Endothelial cell of umbilical vein (primary cell): ENCODE measurements at regions not wholly inside any gene's neighbourhood (a gene's known extent, or its start where the extent isn't known, plus 50 kb on each side); places are given as distances from the start of the nearest gene placed in this dataset.

Experiments used
- BruUV-seq: library from RNA; stranded (reverse); fragments of 400-500 nt; replicated peaks from 2 replicates; lab custom pipeline; 2021; lab: Mats Ljungman, UMichigan
- CTCF ChIA-PET: fragments of 300-600, 350-600 bp; sonication (Branson Sonifier 250); formaldehyde crosslinking; loops from one replicate; lab custom pipeline; 2021; ENCODE audit warnings: antibody characterized with exemption, inconsistent platforms; lab: Charles Lee
- POLR2A ChIA-PET: fragments of 300-600, 350-600 bp; sonication (Branson Sonifier 250); formaldehyde crosslinking; loops from one replicate; lab custom pipeline; 2021; ENCODE audit warnings: antibody characterized with exemption, inconsistent platforms; lab: Charles Lee
- DNase-seq: peaks from one replicate; pipeline ENCODE4 v3.0.0-alpha.2; 2011; ENCODE audit warnings: low read depth, low spot score
- FAIRE-seq: peaks from 2 replicates; lab custom pipeline; 2011; peaks lifted over from hg19 to GRCh38; lab: Jason Lieb, UNC
- H2AFZ ChIP-seq: 2 replicates; pipeline ENCODE4 v1.6.0; 2012; ENCODE audit warnings: low read depth, low read length, control low read depth, inconsistent platforms
- H3K27ac ChIP-seq: 2 replicates; pipeline ENCODE4 v1.5.1; 2011; ENCODE audit warnings: low read depth, mild to moderate bottlenecking, control low read depth, low read length, moderate library complexity; ENCODE audit not compliant: insufficient read depth
- H3K27me3 ChIP-seq, 2 experiments: 2 replicates each; pipeline versions ENCODE4 v1.6.0 to v1.6.1; 2011; ENCODE audit warnings: low read length in 2 of 2, mixed read lengths in 1 of 2; ENCODE audit not compliant: control insufficient read depth in 2 of 2, insufficient read depth in 2 of 2
- H3K36me3 ChIP-seq, 2 experiments: 2 replicates in 1 of 2; 3 replicates in 1 of 2; pipeline ENCODE4 v1.5.1; 2011; ENCODE audit warnings: low read length in 2 of 2, mild to moderate bottlenecking in 1 of 2, moderate library complexity in 1 of 2; ENCODE audit not compliant: control insufficient read depth in 2 of 2, insufficient read depth in 2 of 2; ENCODE audit errors: extremely low read depth in 1 of 2
- H3K4me1 ChIP-seq: 3 replicates; pipeline ENCODE4 v1.5.1; 2011; ENCODE audit warnings: mild to moderate bottlenecking, low read length; ENCODE audit not compliant: control insufficient read depth, insufficient read depth; ENCODE audit errors: extremely low read depth
- H3K4me2 ChIP-seq: 2 replicates; pipeline ENCODE4 v1.6.1; 2011; ENCODE audit warnings: low read length, control low read depth, mixed read lengths; ENCODE audit not compliant: insufficient read depth
- H3K4me3 ChIP-seq, 3 experiments: fragments of 200-600 bp in 1 of 3; sonication (generic), shearing (Covaris generic) in 1 of 3; replicated peaks in 1 of 3; 2 replicates each; pipeline ENCODE4 v1.5.1; 2011 to 2016; ENCODE audit warnings: control low read depth in 3 of 3, low read length in 3 of 3, mild to moderate bottlenecking in 2 of 3, inconsistent platforms in 1 of 3, low read depth in 1 of 3, moderate library complexity in 1 of 3; ENCODE audit not compliant: insufficient read depth in 1 of 3
- H3K79me2 ChIP-seq: 2 replicates; pipeline ENCODE4 v1.6.0; 2012; ENCODE audit warnings: low read length, inconsistent platforms; ENCODE audit not compliant: control insufficient read depth, insufficient read depth
- H3K9ac ChIP-seq: replicated peaks from 2 replicates; pipeline ENCODE3; 2011; ENCODE audit warnings: low read length, control low read depth; ENCODE audit not compliant: insufficient read depth; ENCODE audit errors: extremely low read depth
- H3K9me1 ChIP-seq: replicated peaks from 3 replicates; pipeline ENCODE4 v1.6.0; 2011; ENCODE audit warnings: mild to moderate bottlenecking, low read length; ENCODE audit not compliant: control insufficient read depth, insufficient read depth; ENCODE audit errors: extremely low read depth
- H3K9me3 ChIP-seq: replicated peaks from 2 replicates; pipeline ENCODE4 v1.5.1; 2012; ENCODE audit warnings: low read length, inconsistent platforms; ENCODE audit not compliant: control insufficient read depth, insufficient read depth
- H4K20me1 ChIP-seq: replicated peaks from 2 replicates; pipeline ENCODE3; 2011; ENCODE audit warnings: mild to moderate bottlenecking, low read length; ENCODE audit not compliant: control insufficient read depth, insufficient read depth; ENCODE audit errors: extremely low read depth
- CTCF ChIP-seq, 2 donors: IDR thresholded peaks; 1 replicate in 1 of 2; 2 replicates in 1 of 2; pipeline ENCODE4 v1.5.1; 2011; ENCODE audit warnings: low read length in 2 of 2, mild to moderate bottlenecking in 2 of 2, moderate library complexity in 2 of 2, control low read depth in 1 of 2, inconsistent platforms in 1 of 2, low read depth in 1 of 2; ENCODE audit not compliant: insufficient read depth in 1 of 2; ENCODE audit errors: extremely low read depth in 1 of 2
- EZH2 ChIP-seq: IDR thresholded peaks from 2 replicates; pipeline ENCODE4 v1.6.1; 2012; ENCODE audit warnings: borderline replicate concordance, low read depth, mild to moderate bottlenecking, moderate library complexity, low read length, inconsistent platforms; ENCODE audit not compliant: severe bottlenecking
- FOS ChIP-seq: IDR thresholded peaks from 2 replicates; pipeline ENCODE4 v1.6.1; 2011; ENCODE audit warnings: mild to moderate bottlenecking, low read length, moderate library complexity, borderline replicate concordance; ENCODE audit not compliant: insufficient read depth
- GATA2 ChIP-seq: IDR thresholded peaks from 2 replicates; pipeline ENCODE4 v1.7.0; 2011; ENCODE audit warnings: low read depth, mild to moderate bottlenecking, moderate library complexity, mixed read lengths, low read length; ENCODE audit not compliant: insufficient read length, insufficient read depth
- JUN ChIP-seq: IDR thresholded peaks from 2 replicates; pipeline ENCODE4 v1.6.1; 2011; ENCODE audit warnings: borderline replicate concordance, low read depth; ENCODE audit not compliant: insufficient read length, insufficient read depth
- MAX ChIP-seq: IDR thresholded peaks from 2 replicates; pipeline ENCODE4 v1.6.1; 2011; ENCODE audit not compliant: insufficient read depth, insufficient read length
- MYC ChIP-seq: IDR thresholded peaks from one replicate; pipeline ENCODE4 v1.6.1; 2011; ENCODE audit warnings: mild to moderate bottlenecking, low read depth, low read length
- POLR2A ChIP-seq: IDR thresholded peaks from 2 replicates; pipeline ENCODE4 v1.6.1; 2012; ENCODE audit warnings: low read depth, mild to moderate bottlenecking, control low read depth, low read length
- POLR2AphosphoS5 ChIP-seq: IDR thresholded peaks from 2 replicates; pipeline ENCODE4 v1.6.1; 2012; ENCODE audit warnings: low read depth, mild to moderate bottlenecking, control low read depth, low read length, moderate library complexity; ENCODE audit not compliant: insufficient read depth
- dilution Hi-C: fragments of 300-500 bp; cut with MboI; formaldehyde crosslinking; loops from one replicate; pipeline ENCODE4 v1.15.0; 2019; ENCODE audit warnings: low sequenced_read_pairs; ENCODE audit not compliant: extremely low pct_ligation_motif_present
- intact Hi-C: fragments of 100-400 bp; cut with micrococcal nuclease; formaldehyde crosslinking; loops from one replicate; pipeline ENCODE4 v1.10.0; 2022

DNA sequence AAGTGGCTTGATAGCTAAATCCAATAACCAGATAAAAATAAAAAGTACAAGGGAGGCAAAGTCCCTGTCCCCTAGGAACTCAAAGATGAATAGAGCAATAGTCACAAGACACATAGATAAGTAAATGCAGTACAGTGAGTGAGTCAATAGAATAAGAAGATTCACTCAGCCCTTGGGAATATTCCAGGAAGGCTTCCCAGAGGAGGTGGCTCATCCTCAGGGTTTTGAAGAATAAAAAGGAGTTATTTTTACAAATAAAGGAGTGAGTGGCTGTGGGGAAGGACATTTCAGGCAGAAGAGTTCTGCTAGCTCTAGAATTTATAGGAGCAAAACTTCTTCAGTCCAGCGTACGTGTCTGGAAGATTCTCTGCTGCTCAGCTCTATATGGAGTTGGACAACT lies 177.4 kb upstream of the SDK2 start:
- Histone ChIP-seq H3K4me3 (no peak overlapping the region), H3K27ac (no peak overlapping the region), H3K4me1 (no peaks in the 10 kb centered on the region), H3K79me2 (no peaks in the 10 kb centered on the region), H3K9me1 (no peaks in the 10 kb centered on the region), H3K36me3 (no peaks in the 10 kb centered on the region), H3K4me2 (no peak overlapping the region), H2AFZ (no peak overlapping the region), H4K20me1 (no peaks in the 10 kb centered on the region), H3K9ac (no peak overlapping the region), H3K27me3 (no peaks in the 10 kb centered on the region), H3K9me3 (no peaks in the 10 kb centered on the region)
- BruUV-seq, result no TSS peak
- TF ChIP-seq MAX, result no peak
- TF ChIP-seq JUN, result no peak
- intact Hi-C loops (no loop called here), dilution Hi-C loops (no loop called here)
- ChIA-PET CTCF (no interaction called here), POLR2A (no interaction called here)
- DNase-seq (no peak), FAIRE-seq (no peak)

DNA sequence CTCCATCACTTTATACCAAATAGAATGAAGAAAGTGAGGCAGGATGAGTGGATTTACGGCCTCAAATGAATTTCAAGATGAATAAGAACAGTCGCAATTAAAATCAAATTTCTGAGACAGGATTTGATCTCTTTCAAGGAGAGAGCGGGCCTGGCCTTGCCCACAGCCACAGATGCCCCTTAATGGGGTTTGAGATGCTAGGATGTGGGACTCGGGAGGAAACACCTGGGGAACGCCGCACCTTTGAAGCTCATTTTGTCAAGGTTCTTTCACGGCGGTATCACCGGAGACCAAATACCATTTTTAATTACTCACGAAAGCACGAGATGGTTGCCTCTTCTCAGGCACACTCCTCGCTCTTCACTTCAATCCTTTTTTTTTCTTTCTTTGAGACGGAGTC lies 178.1 kb upstream of the SDK2 start:
- FAIRE-seq, result no peak
- Histone ChIP-seq H3K9me1 (no peaks in the 10 kb centered on the region), H3K4me1 (no peaks in the 10 kb centered on the region), H3K27me3 (no peaks in the 10 kb centered on the region), H3K9ac (no peak overlapping the region), H3K4me2 (no peak overlapping the region), H2AFZ (no peak overlapping the region), H3K27ac (no peak overlapping the region), H3K9me3 (no peaks in the 10 kb centered on the region), H3K36me3 (no peaks in the 10 kb centered on the region), H3K79me2 (no peaks in the 10 kb centered on the region), H3K4me3 (no peak overlapping the region), H4K20me1 (no peaks in the 10 kb centered on the region)
- no TSS peak for BruUV-seq
- no peak for DNase-seq
- dilution Hi-C loops (no loop called here), intact Hi-C loops (no loop called here)
- ChIA-PET POLR2A (no interaction called here), CTCF (no interaction called here)
- TF ChIP-seq MYC (no peak), POLR2AphosphoS5 (no peak), JUN (no peak), CTCF (IDR thresholded peaks at IDR 0.05; ENCODE audit: extremely low read depth in 1 of 2, insufficient read depth in 1 of 2, low read depth in 1 of 2, low read length in 2 of 2) (no peak), POLR2A (no peak), FOS (no peak), MAX (no peak), GATA2 (no peak), EZH2 (no peak)
